ENCODE measurements at regions not wholly inside any gene's neighbourhood (a gene's known extent, or its start where the extent isn't known, plus 50 kb on each side); places are given as distances from the start of the nearest gene placed in this dataset.
"Not testable (repeated sequence)": the region's sequence is repeated elsewhere in the genome, so short reads cannot be mapped to it uniquely, and the experiment has no call there.

DNA sequence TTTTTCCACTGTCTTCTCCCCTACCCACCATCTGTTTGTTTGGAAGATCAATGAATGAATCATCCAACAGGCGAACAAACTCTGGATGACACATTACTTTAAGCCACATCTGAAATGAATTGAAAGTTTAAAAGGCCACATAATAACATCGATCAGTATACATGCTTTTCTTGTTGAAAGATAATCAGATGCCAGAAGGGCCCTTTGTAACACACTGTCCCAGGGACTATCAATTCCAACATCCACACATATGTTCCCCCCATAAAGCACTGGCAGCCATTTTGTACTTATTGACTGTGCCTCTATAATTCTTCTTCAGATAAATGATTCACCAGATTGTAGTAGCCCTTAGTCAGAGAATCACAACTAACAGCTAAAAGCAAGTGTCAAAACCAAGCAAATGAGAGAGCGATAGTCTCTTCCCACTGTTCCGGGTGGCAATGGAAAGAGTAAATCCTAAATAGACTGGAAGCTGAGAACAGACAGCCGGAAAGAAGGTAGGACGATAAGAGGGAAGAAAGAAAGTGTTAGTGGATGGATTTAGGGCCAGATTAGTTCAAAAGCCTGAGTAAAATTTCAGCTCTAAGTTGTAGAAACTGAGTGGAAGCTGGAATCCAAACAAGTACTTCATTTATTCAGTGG, 184.9 kb upstream of the TENT5A start:
- H3K36me3 ChIP-seq (ENCODE audit: control insufficient read depth in 1 of 2, insufficient read depth in 2 of 2, low read length in 2 of 2): no peaks in the 10 kb centered on the region
- no peaks in the 10 kb centered on the region for H3K4me1 ChIP-seq (ENCODE audit: control insufficient read depth in 1 of 2, insufficient read depth in 2 of 2, low read length in 2 of 2)
- no peaks in the 10 kb centered on the region for H3K27me3 ChIP-seq (ENCODE audit: low read depth, low read length)
- H3K27ac ChIP-seq (ENCODE audit: low read length): no peak overlapping the region
- H3K4me3 ChIP-seq (ENCODE audit: low read depth in 1 of 2, low read length in 2 of 2): no peak overlapping the region
- no peaks in the 10 kb centered on the region for H3K9me3 ChIP-seq (ENCODE audit: control insufficient read depth in 1 of 2, low read length in 2 of 2)

DNA sequence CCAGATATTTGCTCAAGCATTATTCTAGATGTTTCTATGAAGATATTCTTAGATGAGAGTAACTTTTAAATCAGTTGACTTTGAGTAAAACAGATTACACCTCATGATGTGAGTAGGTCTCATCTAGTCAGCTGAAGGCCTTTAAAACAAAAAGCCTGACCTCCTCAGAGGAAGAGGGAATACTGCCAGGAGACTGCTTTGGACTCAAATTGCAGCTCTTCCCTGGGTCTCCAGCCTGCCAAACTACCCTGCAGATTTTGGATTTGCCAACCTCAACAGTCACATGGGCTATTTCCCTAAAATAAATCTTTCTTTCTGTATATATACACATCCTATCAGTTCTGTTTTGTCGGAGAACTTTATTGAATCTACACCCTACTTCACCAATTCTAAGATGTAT, 182.5 kb upstream of the TENT5A start:
- H3K27ac ChIP-seq (ENCODE audit: low read length): no peak overlapping the region
- H3K9me3 ChIP-seq (ENCODE audit: control insufficient read depth in 1 of 2, low read length in 2 of 2): no peaks in the 10 kb centered on the region
- H3K27me3 ChIP-seq (ENCODE audit: low read depth, low read length): no peaks in the 10 kb centered on the region
- H3K36me3 ChIP-seq (ENCODE audit: control insufficient read depth in 1 of 2, insufficient read depth in 2 of 2, low read length in 2 of 2): no peaks in the 10 kb centered on the region
- no peaks in the 10 kb centered on the region for H3K4me1 ChIP-seq (ENCODE audit: control insufficient read depth in 1 of 2, insufficient read depth in 2 of 2, low read length in 2 of 2)
- H3K4me3 ChIP-seq (ENCODE audit: low read depth in 1 of 2, low read length in 2 of 2): no peak overlapping the region

- H3K27me3 ChIP-seq (ENCODE audit: low read depth, low read length): no peaks in the 10 kb centered on the region
- H3K27ac ChIP-seq (ENCODE audit: low read length): no peak overlapping the region
- no peak overlapping the region for H3K4me3 ChIP-seq (ENCODE audit: low read depth in 1 of 2, low read length in 2 of 2)
- no peaks in the 10 kb centered on the region for H3K4me1 ChIP-seq (ENCODE audit: control insufficient read depth in 1 of 2, insufficient read depth in 2 of 2, low read length in 2 of 2)
- no peaks in the 10 kb centered on the region for H3K36me3 ChIP-seq (ENCODE audit: control insufficient read depth in 1 of 2, insufficient read depth in 2 of 2, low read length in 2 of 2)
- H3K9me3 ChIP-seq (ENCODE audit: control insufficient read depth in 1 of 2, low read length in 2 of 2): no peaks in the 10 kb centered on the region
Observed at GRCh38 chr6:81933608-81934051, 181.1 kb upstream of the TENT5A start.

- Histone ChIP-seq H3K27ac (ENCODE audit: low read length) (no peak overlapping the region), H3K36me3 (ENCODE audit: control insufficient read depth in 1 of 2, insufficient read depth in 2 of 2, low read length in 2 of 2) (no peaks in the 10 kb centered on the region), H3K4me1 (ENCODE audit: control insufficient read depth in 1 of 2, insufficient read depth in 2 of 2, low read length in 2 of 2) (no peaks in the 10 kb centered on the region), H3K9me3 (ENCODE audit: control insufficient read depth in 1 of 2, low read length in 2 of 2) (no peaks in the 10 kb centered on the region), H3K4me3 (ENCODE audit: low read depth in 1 of 2, low read length in 2 of 2) (no peak overlapping the region), H3K27me3 (ENCODE audit: low read depth, low read length) (no peaks in the 10 kb centered on the region)
Observed at GRCh38 chr6:81933089-81933488, 180.6 kb upstream of the TENT5A start.

DNA sequence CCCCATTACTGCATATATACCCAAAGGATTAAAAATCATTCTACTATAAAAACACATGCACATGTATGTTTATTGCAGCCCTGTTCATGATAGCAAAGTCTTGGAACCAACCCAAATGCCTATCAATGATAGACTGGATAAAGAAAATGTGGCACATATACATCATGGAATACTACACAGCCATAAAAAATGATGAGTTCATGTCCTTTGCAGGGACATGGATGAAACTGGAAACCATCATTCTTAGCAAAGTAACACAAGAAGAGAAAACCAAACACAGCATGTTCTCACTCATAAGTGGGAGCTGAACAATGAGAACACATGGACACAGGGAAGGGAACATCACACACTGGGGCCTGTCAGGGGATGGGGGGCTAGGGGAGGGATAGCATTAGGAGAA, 180.0 kb upstream of the TENT5A start:
- not testable (repeated sequence) for H3K9me3 ChIP-seq (ENCODE audit: control insufficient read depth in 1 of 2, low read length in 2 of 2); H3K27ac ChIP-seq (ENCODE audit: low read length); H3K36me3 ChIP-seq (ENCODE audit: control insufficient read depth in 1 of 2, insufficient read depth in 2 of 2, low read length in 2 of 2); H3K27me3 ChIP-seq (ENCODE audit: low read depth, low read length); H3K4me3 ChIP-seq (ENCODE audit: low read depth in 1 of 2, low read length in 2 of 2); H3K4me1 ChIP-seq (ENCODE audit: control insufficient read depth in 1 of 2, insufficient read depth in 2 of 2, low read length in 2 of 2)

DNA sequence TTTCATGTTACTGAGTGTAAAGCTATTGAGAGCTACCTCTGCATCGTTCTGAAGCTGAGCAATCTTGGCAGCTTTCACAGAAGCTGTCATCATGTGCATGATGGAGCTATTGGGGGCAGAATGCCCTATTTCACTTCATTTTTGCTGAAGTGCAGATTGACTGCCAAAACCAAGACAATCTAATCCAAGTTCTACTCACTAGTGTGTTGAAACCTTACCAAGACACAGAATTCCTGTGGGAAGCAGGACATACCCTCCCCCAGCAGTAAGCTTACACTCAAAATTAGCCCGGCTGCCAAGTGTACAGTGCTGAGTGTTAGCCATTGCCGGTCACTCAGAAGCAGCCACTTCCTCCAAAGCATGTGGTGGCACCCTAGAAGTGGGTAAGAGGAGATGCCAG, 177.3 kb upstream of the TENT5A start:
- Histone ChIP-seq H3K36me3 (ENCODE audit: control insufficient read depth in 1 of 2, insufficient read depth in 2 of 2, low read length in 2 of 2) (no peaks in the 10 kb centered on the region), H3K9me3 (ENCODE audit: control insufficient read depth in 1 of 2, low read length in 2 of 2) (no peaks in the 10 kb centered on the region), H3K4me1 (ENCODE audit: control insufficient read depth in 1 of 2, insufficient read depth in 2 of 2, low read length in 2 of 2) (no peaks in the 10 kb centered on the region), H3K4me3 (ENCODE audit: low read depth in 1 of 2, low read length in 2 of 2) (no peak overlapping the region), H3K27ac (ENCODE audit: low read length) (no peak overlapping the region), H3K27me3 (ENCODE audit: low read depth, low read length) (no peaks in the 10 kb centered on the region)

- H3K4me1 ChIP-seq (ENCODE audit: control insufficient read depth in 1 of 2, insufficient read depth in 2 of 2, low read length in 2 of 2): no peaks in the 10 kb centered on the region
- no peaks in the 10 kb centered on the region for H3K27me3 ChIP-seq (ENCODE audit: low read depth, low read length)
- peaks cover 0 to 6% of the 10 kb centered on the region in 2 donors for H3K9me3 ChIP-seq (ENCODE audit: control insufficient read depth in 1 of 2, low read length in 2 of 2)
- no peaks in the 10 kb centered on the region for H3K36me3 ChIP-seq (ENCODE audit: control insufficient read depth in 1 of 2, insufficient read depth in 2 of 2, low read length in 2 of 2)
- no peak overlapping the region for H3K4me3 ChIP-seq (ENCODE audit: low read depth in 1 of 2, low read length in 2 of 2)
- no peak overlapping the region for H3K27ac ChIP-seq (ENCODE audit: low read length)
Observed at GRCh38 chr6:81925201-81925600, 172.7 kb upstream of the TENT5A start.

- Histone ChIP-seq H3K4me1 (ENCODE audit: control insufficient read depth in 1 of 2, insufficient read depth in 2 of 2, low read length in 2 of 2) (peaks cover 0 to 5% of the 10 kb centered on the region in 2 donors), H3K27me3 (ENCODE audit: low read depth, low read length) (no peaks in the 10 kb centered on the region), H3K4me3 (ENCODE audit: low read depth in 1 of 2, low read length in 2 of 2) (no peak overlapping the region), H3K36me3 (ENCODE audit: control insufficient read depth in 1 of 2, insufficient read depth in 2 of 2, low read length in 2 of 2) (no peaks in the 10 kb centered on the region), H3K27ac (ENCODE audit: low read length) (no peak overlapping the region), H3K9me3 (ENCODE audit: control insufficient read depth in 1 of 2, low read length in 2 of 2) (no peaks in the 10 kb centered on the region)
Observed at GRCh38 chr6:81909981-81910900, 157.8 kb upstream of the TENT5A start.

GRCh38 chr6:81909162-81909561, 156.7 kb upstream of the TENT5A start:
- Histone ChIP-seq H3K4me1 (ENCODE audit: control insufficient read depth in 1 of 2, insufficient read depth in 2 of 2, low read length in 2 of 2) (peaks cover 0 to 5% of the 10 kb centered on the region in 2 donors), H3K27ac (ENCODE audit: low read length) (no peak overlapping the region), H3K4me3 (ENCODE audit: low read depth in 1 of 2, low read length in 2 of 2) (no peak overlapping the region), H3K9me3 (ENCODE audit: control insufficient read depth in 1 of 2, low read length in 2 of 2) (no peaks in the 10 kb centered on the region), H3K27me3 (ENCODE audit: low read depth, low read length) (no peaks in the 10 kb centered on the region), H3K36me3 (ENCODE audit: control insufficient read depth in 1 of 2, insufficient read depth in 2 of 2, low read length in 2 of 2) (no peaks in the 10 kb centered on the region)

- no peak overlapping the region for H3K4me3 ChIP-seq (ENCODE audit: low read depth in 1 of 2, low read length in 2 of 2)
- H3K27ac ChIP-seq (ENCODE audit: low read length): no peak overlapping the region
- H3K9me3 ChIP-seq (ENCODE audit: control insufficient read depth in 1 of 2, low read length in 2 of 2): no peaks in the 10 kb centered on the region
- H3K36me3 ChIP-seq (ENCODE audit: control insufficient read depth in 1 of 2, insufficient read depth in 2 of 2, low read length in 2 of 2): no peaks in the 10 kb centered on the region
- no peaks in the 10 kb centered on the region for H3K27me3 ChIP-seq (ENCODE audit: low read depth, low read length)
- H3K4me1 ChIP-seq (ENCODE audit: control insufficient read depth in 1 of 2, insufficient read depth in 2 of 2, low read length in 2 of 2): peaks cover 0 to 5% of the 10 kb centered on the region in 2 donors
Observed at GRCh38 chr6:81906709-81907204, 154.3 kb upstream of the TENT5A start.

DNA sequence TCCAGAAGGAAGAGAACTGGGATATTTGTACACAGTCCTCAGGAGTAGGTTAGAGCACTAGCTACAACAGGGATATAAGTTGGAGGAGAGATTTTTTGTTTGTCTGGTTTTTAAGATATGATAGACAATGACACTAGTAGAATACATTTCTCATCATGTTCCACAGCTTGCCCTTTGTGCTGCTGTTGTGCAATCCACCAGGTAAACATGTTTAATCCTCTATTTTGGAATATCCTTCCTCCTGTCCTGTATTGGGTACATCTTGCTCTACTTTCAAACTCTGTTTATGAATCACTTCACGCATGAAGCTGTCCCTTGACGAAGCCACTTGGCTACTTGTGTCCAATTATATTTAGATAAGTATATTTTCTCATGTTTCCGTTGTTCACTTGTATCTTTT, 153.6 kb upstream of the TENT5A start:
- Histone ChIP-seq H3K4me3 (ENCODE audit: low read depth in 1 of 2, low read length in 2 of 2) (no peak overlapping the region), H3K27ac (ENCODE audit: low read length) (no peak overlapping the region), H3K9me3 (ENCODE audit: control insufficient read depth in 1 of 2, low read length in 2 of 2) (no peaks in the 10 kb centered on the region), H3K36me3 (ENCODE audit: control insufficient read depth in 1 of 2, insufficient read depth in 2 of 2, low read length in 2 of 2) (no peaks in the 10 kb centered on the region), H3K4me1 (ENCODE audit: control insufficient read depth in 1 of 2, insufficient read depth in 2 of 2, low read length in 2 of 2) (peaks cover 0 to 12% of the 10 kb centered on the region in 2 donors), H3K27me3 (ENCODE audit: low read depth, low read length) (no peaks in the 10 kb centered on the region)
